ENCODE measurements at regions not wholly inside any gene's neighbourhood (a gene's known extent, or its start where the extent isn't known, plus 50 kb on each side); places are given as distances from the start of the nearest gene placed in this dataset.

- no peaks in the 10 kb centered on the region for H3F3A ChIP-seq (ENCODE audit: control insufficient read depth, insufficient read depth)
- H3K79me2 ChIP-seq (ENCODE audit: control insufficient read depth, low read length), result no peaks in the 10 kb centered on the region
- no peaks in the 10 kb centered on the region for H3K27me3 ChIP-seq (ENCODE audit: control insufficient read depth, low read length)
- H3K4me1 ChIP-seq (ENCODE audit: control insufficient read depth, low read length), result no peaks in the 10 kb centered on the region
- no peak overlapping the region for H3K4me3 ChIP-seq (ENCODE audit: low read length)
- H3K9me2 ChIP-seq (replicated peaks; ENCODE audit: control insufficient read depth, low read length), result no peaks in the 10 kb centered on the region
- no peak overlapping the region for H3K4me2 ChIP-seq (ENCODE audit: low read length)
- no peak for TF ChIP-seq CTCF (IDR thresholded peaks at IDR 0.05; ENCODE audit: low read depth, low read length, poor library complexity, severe bottlenecking)
- no peak for TF ChIP-seq EZH2phosphoT487 (IDR thresholded peaks at IDR 0.05; ENCODE audit: borderline replicate concordance, low read length)
- no peaks in the 10 kb centered on the region for H3K9me3 ChIP-seq (ENCODE audit: control insufficient read depth, insufficient read depth, low read length)
- no peaks in the 10 kb centered on the region for H4K20me1 ChIP-seq (ENCODE audit: control insufficient read depth, insufficient read depth, low read depth, low read length)
- H3K36me3 ChIP-seq (ENCODE audit: control insufficient read depth, low read length), result no peaks in the 10 kb centered on the region
- no peak overlapping the region for H3K27ac ChIP-seq (ENCODE audit: low read depth, low read length)
Observed at GRCh38 chr2:133680343-133681049, 112.2 kb upstream of the NCKAP5 start.

- H3K27me3 ChIP-seq (ENCODE audit: control insufficient read depth, low read length), result no peaks in the 10 kb centered on the region
- H3K4me2 ChIP-seq (ENCODE audit: low read length), result no peak overlapping the region
- no peaks in the 10 kb centered on the region for H3F3A ChIP-seq (ENCODE audit: control insufficient read depth, insufficient read depth)
- H4K20me1 ChIP-seq (ENCODE audit: control insufficient read depth, insufficient read depth, low read depth, low read length), result no peaks in the 10 kb centered on the region
- H3K27ac ChIP-seq (ENCODE audit: low read depth, low read length), result no peak overlapping the region
- no peaks in the 10 kb centered on the region for H3K4me1 ChIP-seq (ENCODE audit: control insufficient read depth, low read length)
- H3K36me3 ChIP-seq (ENCODE audit: control insufficient read depth, low read length), result no peaks in the 10 kb centered on the region
- no peaks in the 10 kb centered on the region for H3K9me2 ChIP-seq (replicated peaks; ENCODE audit: control insufficient read depth, low read length)
- no peaks in the 10 kb centered on the region for H3K9me3 ChIP-seq (ENCODE audit: control insufficient read depth, insufficient read depth, low read length)
- TF ChIP-seq EZH2phosphoT487 (IDR thresholded peaks at IDR 0.05; ENCODE audit: borderline replicate concordance, low read length) (no peak), CTCF (IDR thresholded peaks at IDR 0.05; ENCODE audit: low read depth, low read length, poor library complexity, severe bottlenecking) (no peak)
- no peaks in the 10 kb centered on the region for H3K79me2 ChIP-seq (ENCODE audit: control insufficient read depth, low read length)
- H3K4me3 ChIP-seq (ENCODE audit: low read length), result no peak overlapping the region
Observed at GRCh38 chr2:133682347-133682746, 114.1 kb upstream of the NCKAP5 start.

GRCh38 chr2:133682906-133683305 lies 114.6 kb upstream of the NCKAP5 start:
- Histone ChIP-seq H3K9me3 (ENCODE audit: control insufficient read depth, insufficient read depth, low read length) (no peaks in the 10 kb centered on the region), H3F3A (ENCODE audit: control insufficient read depth, insufficient read depth) (no peaks in the 10 kb centered on the region), H3K27me3 (ENCODE audit: control insufficient read depth, low read length) (no peaks in the 10 kb centered on the region), H3K9me2 (replicated peaks; ENCODE audit: control insufficient read depth, low read length) (no peaks in the 10 kb centered on the region), H3K27ac (ENCODE audit: low read depth, low read length) (no peak overlapping the region), H3K4me3 (ENCODE audit: low read length) (no peak overlapping the region), H3K36me3 (ENCODE audit: control insufficient read depth, low read length) (no peaks in the 10 kb centered on the region), H4K20me1 (ENCODE audit: control insufficient read depth, insufficient read depth, low read depth, low read length) (no peaks in the 10 kb centered on the region), H3K79me2 (ENCODE audit: control insufficient read depth, low read length) (no peaks in the 10 kb centered on the region), H3K4me1 (ENCODE audit: control insufficient read depth, low read length) (no peaks in the 10 kb centered on the region), H3K4me2 (ENCODE audit: low read length) (no peak overlapping the region)
- TF ChIP-seq CTCF (IDR thresholded peaks at IDR 0.05; ENCODE audit: low read depth, low read length, poor library complexity, severe bottlenecking), result no peak

Data from DOHH2 (cell line).